ENCODE measurements at regions not wholly inside any gene's neighbourhood (a gene's known extent, or its start where the extent isn't known, plus 50 kb on each side); places are given as distances from the start of the nearest gene placed in this dataset.

- H3K27me3 ChIP-seq (ENCODE audit: control insufficient read depth, insufficient read depth, low read length): no peaks in the 10 kb centered on the region
- H3K4me3 ChIP-seq (ENCODE audit: low read depth, low read length): no peak overlapping the region
- H3K9me3 ChIP-seq (ENCODE audit: control insufficient read depth, insufficient read depth, low read length): no peaks in the 10 kb centered on the region
- DNase-seq (ENCODE audit: low read depth in 4 of 6, low spot score in 6 of 6): no peak
- no peak overlapping the region for H3K27ac ChIP-seq (ENCODE audit: low read depth, low read length)
- H3K36me3 ChIP-seq (ENCODE audit: control insufficient read depth, insufficient read depth, low read length): no peaks in the 10 kb centered on the region
- H3K4me1 ChIP-seq (ENCODE audit: control insufficient read depth, insufficient read depth, low read length): no peaks in the 10 kb centered on the region
- WGBS (ENCODE audit: insufficient coverage): no CpG with 5 or more reads among the region's 1 CpG
Observed at GRCh38 chr4:35725131-35725530, 519.2 kb downstream of the ARAP2 start.

DNA sequence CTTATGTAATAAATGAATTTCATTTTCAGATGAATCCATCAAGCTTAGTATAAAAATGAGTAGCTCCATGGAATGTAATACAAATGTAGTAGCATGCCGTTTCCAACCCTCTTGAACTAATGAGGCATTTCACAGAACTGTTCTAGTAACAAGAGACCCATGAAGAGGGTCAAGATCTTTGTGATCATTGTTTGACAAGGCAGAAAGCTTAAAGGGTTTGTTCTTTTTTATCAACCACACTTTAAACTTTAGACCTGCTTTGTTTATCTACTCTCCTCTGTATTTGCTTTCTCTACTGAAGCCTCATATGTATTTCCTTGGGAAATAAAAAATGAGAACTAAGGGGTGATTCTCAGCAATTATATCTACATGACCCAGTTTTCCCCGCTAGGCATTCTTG, 513.9 kb downstream of the ARAP2 start:
- Histone ChIP-seq H3K4me3 (ENCODE audit: low read depth, low read length) (no peak overlapping the region), H3K27ac (ENCODE audit: low read depth, low read length) (no peak overlapping the region), H3K27me3 (ENCODE audit: control insufficient read depth, insufficient read depth, low read length) (no peaks in the 10 kb centered on the region), H3K4me1 (ENCODE audit: control insufficient read depth, insufficient read depth, low read length) (no peaks in the 10 kb centered on the region), H3K36me3 (ENCODE audit: control insufficient read depth, insufficient read depth, low read length) (no peaks in the 10 kb centered on the region), H3K9me3 (ENCODE audit: control insufficient read depth, insufficient read depth, low read length) (no peaks in the 10 kb centered on the region)
- WGBS (ENCODE audit: insufficient coverage): 100% methylated on average over 1 of the region's 2 CpGs
- DNase-seq (ENCODE audit: low read depth in 4 of 6, low spot score in 6 of 6): no peak

DNA sequence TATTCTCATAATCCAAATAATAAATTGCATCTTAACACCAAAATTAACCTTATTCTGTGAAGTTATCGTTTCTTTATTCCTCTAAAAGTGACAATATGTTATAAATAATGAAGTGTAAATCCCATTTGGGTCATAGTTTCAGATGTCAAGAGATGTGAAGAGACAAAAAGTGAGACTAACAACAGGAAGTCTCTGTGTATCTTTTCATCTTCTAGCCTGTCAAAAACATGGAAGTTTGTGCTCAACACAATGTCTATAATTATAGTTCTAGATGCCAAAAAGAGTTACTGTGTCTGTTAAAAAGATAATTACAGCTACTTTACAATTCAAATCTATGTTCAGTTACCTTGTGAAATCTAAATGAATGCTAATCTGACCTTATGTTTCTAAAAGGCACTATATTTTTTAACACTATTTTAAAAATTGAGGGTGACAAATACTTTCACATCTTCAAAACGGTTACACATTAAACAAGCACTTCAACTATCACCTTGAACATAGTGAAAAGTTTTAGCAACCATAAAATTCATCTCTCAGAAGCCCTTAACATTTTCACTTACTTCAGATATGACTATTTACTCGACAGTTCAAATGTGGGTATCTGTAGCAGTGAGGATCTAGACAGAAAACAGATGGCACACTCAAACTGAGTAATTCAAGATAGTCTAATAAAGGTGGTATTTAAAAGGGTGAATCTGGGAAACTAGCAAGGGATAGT, 509.8 kb downstream of the ARAP2 start:
- 100% methylated on average over 1 of the region's 3 CpGs for WGBS (ENCODE audit: insufficient coverage)

GRCh38 chr4:35739308-35739707, 505.0 kb downstream of the ARAP2 start:
- Histone ChIP-seq H3K27me3 (ENCODE audit: control insufficient read depth, insufficient read depth, low read length) (no peaks in the 10 kb centered on the region), H3K9me3 (ENCODE audit: control insufficient read depth, insufficient read depth, low read length) (no peaks in the 10 kb centered on the region), H3K27ac (ENCODE audit: low read depth, low read length) (no peak overlapping the region), H3K4me3 (ENCODE audit: low read depth, low read length) (no peak overlapping the region), H3K4me1 (ENCODE audit: control insufficient read depth, insufficient read depth, low read length) (no peaks in the 10 kb centered on the region), H3K36me3 (ENCODE audit: control insufficient read depth, insufficient read depth, low read length) (no peaks in the 10 kb centered on the region)
- 57% methylated on average over 2 of the region's 3 CpGs for WGBS (ENCODE audit: insufficient coverage)
- DNase-seq (ENCODE audit: low read depth in 4 of 6, low spot score in 6 of 6): no peak

More for the DNA sequence above, 509.8 kb downstream of the ARAP2 start:
- no peaks in the 10 kb centered on the region for H3K36me3 ChIP-seq (ENCODE audit: control insufficient read depth, insufficient read depth, low read length)
- H3K4me1 ChIP-seq (ENCODE audit: control insufficient read depth, insufficient read depth, low read length): no peaks in the 10 kb centered on the region
- H3K4me3 ChIP-seq (ENCODE audit: low read depth, low read length): no peak overlapping the region
- no peaks in the 10 kb centered on the region for H3K9me3 ChIP-seq (ENCODE audit: control insufficient read depth, insufficient read depth, low read length)
- no peak overlapping the region for H3K27ac ChIP-seq (ENCODE audit: low read depth, low read length)
- no peaks in the 10 kb centered on the region for H3K27me3 ChIP-seq (ENCODE audit: control insufficient read depth, insufficient read depth, low read length)
- peak in 1 of 6 donors; percentile 14 for DNase-seq (ENCODE audit: low read depth in 4 of 6, low spot score in 6 of 6)

DNA sequence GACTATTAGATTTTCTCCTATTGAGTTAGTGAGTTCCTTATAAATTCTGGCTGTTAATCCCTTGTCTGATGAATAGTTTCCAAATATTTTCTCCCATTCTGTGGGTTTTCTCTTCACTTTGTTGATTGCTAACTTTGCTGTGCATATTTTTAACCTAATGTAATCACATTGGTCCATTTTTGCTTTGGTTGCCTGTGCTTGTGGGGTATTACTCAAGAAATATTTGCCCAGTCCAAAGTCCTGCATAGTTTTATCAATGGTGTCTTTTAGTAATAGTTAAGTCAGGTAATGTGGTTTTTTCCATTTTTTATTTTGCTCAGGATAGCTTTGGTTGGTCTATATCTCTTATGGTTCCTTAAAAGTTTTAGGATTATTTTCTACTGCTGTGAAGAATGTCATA, 490.3 kb downstream of the ARAP2 start:
- no peak for DNase-seq (ENCODE audit: low read depth in 4 of 6, low spot score in 6 of 6)
- Histone ChIP-seq H3K27me3 (ENCODE audit: control insufficient read depth, insufficient read depth, low read length) (no peaks in the 10 kb centered on the region), H3K27ac (ENCODE audit: low read depth, low read length) (no peak overlapping the region), H3K36me3 (ENCODE audit: control insufficient read depth, insufficient read depth, low read length) (no peaks in the 10 kb centered on the region), H3K9me3 (ENCODE audit: control insufficient read depth, insufficient read depth, low read length) (no peaks in the 10 kb centered on the region), H3K4me1 (ENCODE audit: control insufficient read depth, insufficient read depth, low read length) (no peaks in the 10 kb centered on the region), H3K4me3 (ENCODE audit: low read depth, low read length) (no peak overlapping the region)

DNA sequence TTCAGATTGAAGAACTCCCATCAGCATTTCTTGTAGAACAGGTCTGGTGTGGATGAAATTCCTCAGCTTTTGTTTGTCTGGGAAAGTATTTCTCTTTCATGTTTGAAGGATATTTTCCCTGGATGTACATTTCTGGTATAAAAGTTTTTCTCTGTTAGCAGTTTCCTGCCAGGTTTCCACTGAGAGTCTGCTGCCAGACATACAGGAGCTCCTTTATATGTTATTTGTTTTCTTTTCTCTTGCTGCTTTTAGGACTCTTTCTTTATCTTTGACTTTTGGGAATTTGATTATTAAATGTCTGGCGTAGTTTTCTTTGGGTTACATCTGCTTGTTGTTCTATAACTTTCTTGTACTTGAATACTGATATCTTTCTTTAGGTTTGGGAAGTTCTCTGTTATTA, 486.5 kb downstream of the ARAP2 start:
- no peaks in the 10 kb centered on the region for H3K27me3 ChIP-seq (ENCODE audit: control insufficient read depth, insufficient read depth, low read length)
- no CpG with 5 or more reads among the region's 1 CpG for WGBS (ENCODE audit: insufficient coverage)
- no peak for DNase-seq (ENCODE audit: low read depth in 4 of 6, low spot score in 6 of 6)
- no peaks in the 10 kb centered on the region for H3K4me1 ChIP-seq (ENCODE audit: control insufficient read depth, insufficient read depth, low read length)
- no peak overlapping the region for H3K4me3 ChIP-seq (ENCODE audit: low read depth, low read length)
- no peak overlapping the region for H3K27ac ChIP-seq (ENCODE audit: low read depth, low read length)
- no peaks in the 10 kb centered on the region for H3K9me3 ChIP-seq (ENCODE audit: control insufficient read depth, insufficient read depth, low read length)
- no peaks in the 10 kb centered on the region for H3K36me3 ChIP-seq (ENCODE audit: control insufficient read depth, insufficient read depth, low read length)

GRCh38 chr4:35760807-35761206, 483.5 kb downstream of the ARAP2 start:
- no peak overlapping the region for H3K4me3 ChIP-seq (ENCODE audit: low read depth, low read length)
- no peaks in the 10 kb centered on the region for H3K36me3 ChIP-seq (ENCODE audit: control insufficient read depth, insufficient read depth, low read length)
- no peak for DNase-seq (ENCODE audit: low read depth in 4 of 6, low spot score in 6 of 6)
- no peaks in the 10 kb centered on the region for H3K4me1 ChIP-seq (ENCODE audit: control insufficient read depth, insufficient read depth, low read length)
- no peaks in the 10 kb centered on the region for H3K27me3 ChIP-seq (ENCODE audit: control insufficient read depth, insufficient read depth, low read length)
- WGBS (ENCODE audit: insufficient coverage): 76% methylated on average over 4 of the region's 4 CpGs
- no peaks in the 10 kb centered on the region for H3K9me3 ChIP-seq (ENCODE audit: control insufficient read depth, insufficient read depth, low read length)
- H3K27ac ChIP-seq (ENCODE audit: low read depth, low read length): no peak overlapping the region

- peak in 2 of 6 donors; percentile 20 to 23 for DNase-seq (ENCODE audit: low read depth in 4 of 6, low spot score in 6 of 6)
- H3K27me3 ChIP-seq (ENCODE audit: control insufficient read depth, insufficient read depth, low read length): no peaks in the 10 kb centered on the region
- WGBS (ENCODE audit: insufficient coverage): no CpG with 5 or more reads among the region's 2 CpGs
- H3K9me3 ChIP-seq (ENCODE audit: control insufficient read depth, insufficient read depth, low read length): no peaks in the 10 kb centered on the region
- H3K36me3 ChIP-seq (ENCODE audit: control insufficient read depth, insufficient read depth, low read length): no peaks in the 10 kb centered on the region
- H3K4me1 ChIP-seq (ENCODE audit: control insufficient read depth, insufficient read depth, low read length): no peaks in the 10 kb centered on the region
- H3K27ac ChIP-seq (ENCODE audit: low read depth, low read length): no peak overlapping the region
- H3K4me3 ChIP-seq (ENCODE audit: low read depth, low read length): no peak overlapping the region
Observed at GRCh38 chr4:35771571-35771970, 472.7 kb downstream of the ARAP2 start.

DNA sequence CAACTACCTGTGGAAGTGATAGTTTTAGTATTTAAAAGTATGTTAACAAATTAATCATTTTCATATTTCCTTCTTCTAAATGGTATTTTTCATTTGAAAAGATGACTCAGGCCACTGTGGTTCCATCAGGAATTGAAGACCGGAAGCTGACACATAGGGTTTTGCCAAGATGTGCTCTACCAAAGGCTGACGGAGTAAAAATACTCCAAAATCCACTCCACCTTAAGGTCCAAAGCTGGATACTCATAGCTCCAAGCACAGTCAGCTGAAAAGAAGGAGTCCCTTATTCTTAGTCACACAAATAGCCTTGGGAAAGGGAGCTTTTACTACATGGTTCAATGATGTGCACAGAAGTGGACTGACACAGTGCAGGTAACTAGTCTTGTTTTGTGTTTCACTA, 472.0 kb downstream of the ARAP2 start:
- Histone ChIP-seq H3K4me1 (ENCODE audit: control insufficient read depth, insufficient read depth, low read length) (no peaks in the 10 kb centered on the region), H3K27me3 (ENCODE audit: control insufficient read depth, insufficient read depth, low read length) (no peaks in the 10 kb centered on the region), H3K4me3 (ENCODE audit: low read depth, low read length) (no peak overlapping the region), H3K27ac (ENCODE audit: low read depth, low read length) (no peak overlapping the region), H3K9me3 (ENCODE audit: control insufficient read depth, insufficient read depth, low read length) (no peaks in the 10 kb centered on the region), H3K36me3 (ENCODE audit: control insufficient read depth, insufficient read depth, low read length) (no peaks in the 10 kb centered on the region)
- no CpG with 5 or more reads among the region's 2 CpGs for WGBS (ENCODE audit: insufficient coverage)
- no peak for DNase-seq (ENCODE audit: low read depth in 4 of 6, low spot score in 6 of 6)

- H3K27me3 ChIP-seq (ENCODE audit: control insufficient read depth, insufficient read depth, low read length): no peaks in the 10 kb centered on the region
- no peak overlapping the region for H3K27ac ChIP-seq (ENCODE audit: low read depth, low read length)
- DNase-seq (ENCODE audit: low read depth in 4 of 6, low spot score in 6 of 6): no peak
- H3K4me3 ChIP-seq (ENCODE audit: low read depth, low read length): no peak overlapping the region
- H3K4me1 ChIP-seq (ENCODE audit: control insufficient read depth, insufficient read depth, low read length): no peaks in the 10 kb centered on the region
- peaks cover 2% of the 10 kb centered on the region for H3K9me3 ChIP-seq (ENCODE audit: control insufficient read depth, insufficient read depth, low read length)
- H3K36me3 ChIP-seq (ENCODE audit: control insufficient read depth, insufficient read depth, low read length): no peaks in the 10 kb centered on the region
- 43% methylated on average over 1 of the region's 1 CpG for WGBS (ENCODE audit: insufficient coverage)
Observed at GRCh38 chr4:35789899-35790574, 454.3 kb downstream of the ARAP2 start.
